RPMI8226 (cell line): ENCODE measurements at regions not wholly inside any gene's neighbourhood (a gene's known extent, or its start where the extent isn't known, plus 50 kb on each side); places are given as distances from the start of the nearest gene placed in this dataset.

Experiments
- DNase-seq: peaks from one replicate; pipeline ENCODE4 v3.0.0-alpha.2; 2015

GRCh38 chr1:219798283-219799030 lies 129.9 kb downstream of the SLC30A10 start:
- DNase-seq, result no peak

GRCh38 chr1:219797683-219798082 lies 130.7 kb downstream of the SLC30A10 start:
- no peak for DNase-seq

- DNase-seq, result no peak
These were observed 131.3 kb downstream of the SLC30A10 start for GRCh38 chr1:219797009-219797408.

GRCh38 chr1:219795363-219795917 lies 132.9 kb downstream of the SLC30A10 start:
- DNase-seq, result no peak

GRCh38 chr1:219794085-219794743 lies 134.1 kb downstream of the SLC30A10 start:
- no peak for DNase-seq

- DNase-seq, result no peak
These were observed 135.9 kb downstream of the SLC30A10 start for GRCh38 chr1:219792337-219793021.

GRCh38 chr1:219791766-219792165 lies 136.6 kb downstream of the SLC30A10 start:
- DNase-seq, result no peak

- no peak for DNase-seq
These were observed 137.3 kb downstream of the SLC30A10 start for GRCh38 chr1:219790834-219791615.

GRCh38 chr1:219788700-219789099 lies 139.7 kb downstream of the SLC30A10 start:
- no peak for DNase-seq

- DNase-seq, result no peak
These were observed 140.3 kb downstream of the SLC30A10 start for GRCh38 chr1:219788091-219788490.

- no peak for DNase-seq
These were observed 143.5 kb downstream of the SLC30A10 start for GRCh38 chr1:219784660-219785381.

GRCh38 chr1:219783605-219784235 lies 144.6 kb downstream of the SLC30A10 start:
- no peak for DNase-seq

GRCh38 chr1:219782929-219783328 lies 145.4 kb downstream of the SLC30A10 start:
- DNase-seq, result no peak

- DNase-seq, result no peak
These were observed 146.0 kb downstream of the SLC30A10 start for GRCh38 chr1:219782311-219782710.

- DNase-seq, result no peak
These were observed 146.9 kb downstream of the SLC30A10 start for GRCh38 chr1:219781491-219781890.

GRCh38 chr1:219778793-219779369 lies 149.5 kb downstream of the SLC30A10 start:
- DNase-seq, result no peak

- no peak for DNase-seq
These were observed 150.2 kb downstream of the SLC30A10 start for GRCh38 chr1:219778110-219778509.

- no peak for DNase-seq
These were observed 154.0 kb downstream of the SLC30A10 start for GRCh38 chr1:219774386-219774785.

GRCh38 chr1:219773775-219774174 lies 154.6 kb downstream of the SLC30A10 start:
- no peak for DNase-seq

GRCh38 chr1:219773110-219773509 lies 155.2 kb downstream of the SLC30A10 start:
- no peak for DNase-seq
